Kidney tubule cell (primary cell): ENCODE measurements at regions not wholly inside any gene's neighbourhood (a gene's known extent, or its start where the extent isn't known, plus 50 kb on each side); places are given as distances from the start of the nearest gene placed in this dataset.

Experiments
- DNase-seq: peaks from one replicate; pipeline ENCODE4 v3.0.0-alpha.2; 2018; ENCODE audit warnings: low spot score

DNA sequence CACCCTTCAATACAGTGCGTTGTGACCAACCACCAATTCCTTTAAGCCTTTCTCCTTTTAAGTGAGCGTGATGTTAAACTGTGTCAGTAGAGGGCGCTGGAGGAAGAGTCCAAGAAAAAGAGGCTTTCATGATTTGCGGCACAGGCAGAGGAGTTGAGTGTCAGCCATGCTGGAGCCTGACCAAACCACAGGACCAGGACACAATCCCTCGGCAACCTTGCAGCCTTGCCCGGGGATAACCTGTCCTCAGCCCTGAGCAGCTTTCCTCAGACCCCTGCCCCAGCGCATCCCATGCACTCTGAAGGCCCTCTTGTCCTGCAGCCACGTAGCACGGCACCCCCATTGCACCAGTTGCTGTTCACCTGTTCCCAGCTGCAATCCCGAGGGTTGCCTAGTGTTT lies 53.5 kb upstream of the SMIM31 start:
- no peak for DNase-seq

DNA sequence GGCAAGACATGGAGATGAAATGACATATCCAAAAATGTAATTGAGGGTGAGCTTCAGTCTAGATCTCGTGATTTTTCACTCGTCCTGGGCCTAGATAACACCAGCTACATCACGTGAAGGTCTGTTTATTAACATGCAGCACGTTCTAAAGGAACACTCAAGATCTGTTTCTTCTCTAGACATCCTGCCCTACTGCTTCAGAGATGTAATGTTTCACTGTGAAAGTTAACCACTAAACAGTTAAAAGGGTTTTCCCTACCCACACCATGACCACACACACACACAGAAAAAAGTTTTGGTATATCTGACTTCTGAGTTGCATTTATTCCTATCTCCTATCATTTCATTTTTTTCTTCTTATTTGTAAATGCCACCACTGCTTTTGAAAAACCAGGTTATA lies 52.3 kb upstream of the SMIM31 start:
- no peak for DNase-seq
